Keratinocyte (primary cell): ENCODE measurements at regions not wholly inside any gene's neighbourhood (a gene's known extent, or its start where the extent isn't known, plus 50 kb on each side); places are given as distances from the start of the nearest gene placed in this dataset.

Source experiments
- DNase-seq: peaks from one replicate; pipeline ENCODE4 v3.0.0-alpha.2; 2011; ENCODE audit warnings: low read depth, missing footprints, low spot score
- FAIRE-seq: peaks from 2 replicates; lab custom pipeline; 2011; peaks lifted over from hg19 to GRCh38; lab: Jason Lieb, UNC
- H2AFZ ChIP-seq: 2 replicates; pipeline ENCODE4 v1.6.0; 2012; ENCODE audit warnings: low read length, control low read depth, inconsistent platforms; ENCODE audit not compliant: control insufficient read depth
- H3K27ac ChIP-seq: 2 replicates; pipeline ENCODE4 v1.5.1; 2011; ENCODE audit warnings: low read length; ENCODE audit not compliant: control insufficient read depth, insufficient read depth
- H3K27me3 ChIP-seq: 3 replicates; pipeline ENCODE4 v1.6.0; 2011; ENCODE audit warnings: low read length; ENCODE audit not compliant: control insufficient read depth, insufficient read depth; ENCODE audit errors: extremely low read depth
- H3K36me3 ChIP-seq, 2 experiments: 2 replicates in 1 of 2; 3 replicates in 1 of 2; pipeline ENCODE4 v1.5.1; 2011; ENCODE audit warnings: low read length in 2 of 2, mild to moderate bottlenecking in 1 of 2; ENCODE audit not compliant: control insufficient read depth in 2 of 2, insufficient read depth in 2 of 2; ENCODE audit errors: extremely low read depth in 1 of 2
- H3K4me1 ChIP-seq: 3 replicates; pipeline ENCODE4 v1.5.1; 2011; ENCODE audit warnings: low read length; ENCODE audit not compliant: control insufficient read depth, insufficient read depth; ENCODE audit errors: extremely low read depth
- H3K4me2 ChIP-seq: 3 replicates; pipeline ENCODE4 v1.6.0; 2011; ENCODE audit warnings: low read depth, low read length; ENCODE audit not compliant: control insufficient read depth, insufficient read depth; ENCODE audit errors: extremely low read depth
- H3K4me3 ChIP-seq, 3 experiments: fragments of 200-600 bp in 1 of 3; sonication (generic) in 1 of 3; 2 replicates in 2 of 3; 3 replicates in 1 of 3; pipeline ENCODE4 v1.5.1; 2011 to 2016; ENCODE audit warnings: low read length in 3 of 3, mild to moderate bottlenecking in 3 of 3, control low read depth in 2 of 3, inconsistent platforms in 1 of 3, low read depth in 1 of 3, mixed read lengths in 1 of 3, mixed run types in 1 of 3, moderate library complexity in 1 of 3; ENCODE audit not compliant: control insufficient read depth in 2 of 3, insufficient read depth in 2 of 3; ENCODE audit errors: extremely low read depth in 1 of 3
- H3K79me2 ChIP-seq: 2 replicates; pipeline ENCODE4 v1.6.0; 2012; ENCODE audit warnings: low read length; ENCODE audit not compliant: control insufficient read depth, insufficient read depth
- H3K9ac ChIP-seq: 3 replicates; pipeline ENCODE4 v1.6.0; 2011; ENCODE audit warnings: low read length; ENCODE audit not compliant: control insufficient read depth, insufficient read depth; ENCODE audit errors: extremely low read depth
- H3K9me1 ChIP-seq: 3 replicates; pipeline ENCODE4 v1.6.0; 2011; ENCODE audit warnings: low read length; ENCODE audit not compliant: control insufficient read depth, insufficient read depth; ENCODE audit errors: extremely low read depth
- H3K9me3 ChIP-seq: 2 replicates; pipeline ENCODE4 v1.5.1; 2012; ENCODE audit warnings: low read depth, low read length; ENCODE audit not compliant: control insufficient read depth
- H4K20me1 ChIP-seq: 3 replicates; pipeline ENCODE4 v1.6.0; 2011; ENCODE audit warnings: low read length; ENCODE audit not compliant: control insufficient read depth, insufficient read depth; ENCODE audit errors: extremely low read depth
- CTCF ChIP-seq, 3 experiments: IDR thresholded peaks in 1 of 3; conservative IDR thresholded peaks in 1 of 3; optimal IDR thresholded peaks in 1 of 3; 2 replicates in 2 of 3; 3 replicates in 1 of 3; pipeline versions ENCODE3 to v1.5.1; 2011; ENCODE audit warnings: low read length in 3 of 3, mild to moderate bottlenecking in 3 of 3, moderate library complexity in 2 of 3, control low read depth in 1 of 3, inconsistent platforms in 1 of 3; ENCODE audit not compliant: insufficient read depth in 2 of 3; ENCODE audit errors: extremely low read depth in 1 of 3
- EZH2 ChIP-seq: IDR thresholded peaks from one replicate; pipeline ENCODE4 v1.6.1; 2012; ENCODE audit warnings: inconsistent platforms, mild to moderate bottlenecking, low read length, moderate library complexity
- dilution Hi-C: fragments of 300-500 bp; cut with MboI; formaldehyde crosslinking; loops from one replicate; pipeline ENCODE4 v1.7.0; 2020; ENCODE audit warnings: low sequenced_read_pairs; ENCODE audit not compliant: extremely low pct_ligation_motif_present

GRCh38 chr11:115931548-115932083 lies 427.4 kb upstream of the CADM1 start:
- no peak overlapping the region for H3K27ac ChIP-seq
- no peaks in the 10 kb centered on the region for H3K4me1 ChIP-seq
- no peak for DNase-seq
- H3K79me2 ChIP-seq: no peaks in the 10 kb centered on the region
- no peak overlapping the region for H3K4me3 ChIP-seq
- no peak overlapping the region for H3K9ac ChIP-seq
- no peaks in the 10 kb centered on the region for H3K27me3 ChIP-seq
- dilution Hi-C loops: no loop called here
- H4K20me1 ChIP-seq: no peaks in the 10 kb centered on the region
- FAIRE-seq: no peak
- H2AFZ ChIP-seq: no peak overlapping the region
- H3K9me1 ChIP-seq: no peaks in the 10 kb centered on the region
- no peaks in the 10 kb centered on the region for H3K36me3 ChIP-seq
- no peaks in the 10 kb centered on the region for H3K9me3 ChIP-seq
- no peak overlapping the region for H3K4me2 ChIP-seq
- TF ChIP-seq CTCF (optimal IDR thresholded peaks at IDR 0.05 in 1 of 3, IDR thresholded peaks at IDR 0.05 in 1 of 3, conservative IDR thresholded peaks at IDR 0.05 in 1 of 3; ENCODE audit: extremely low read depth in 1 of 3, insufficient read depth in 2 of 3, low read length in 3 of 3) (no peak), EZH2 (no peak)

- no peak overlapping the region for H3K4me2 ChIP-seq
- no peak overlapping the region for H3K27ac ChIP-seq
- no peaks in the 10 kb centered on the region for H3K27me3 ChIP-seq
- no peaks in the 10 kb centered on the region for H3K9me1 ChIP-seq
- dilution Hi-C loops: no loop called here
- H3K9me3 ChIP-seq: no peaks in the 10 kb centered on the region
- no peaks in the 10 kb centered on the region for H3K79me2 ChIP-seq
- no peak overlapping the region for H3K9ac ChIP-seq
- no peaks in the 10 kb centered on the region for H4K20me1 ChIP-seq
- no peak for TF ChIP-seq CTCF (optimal IDR thresholded peaks at IDR 0.05 in 1 of 3, IDR thresholded peaks at IDR 0.05 in 1 of 3, conservative IDR thresholded peaks at IDR 0.05 in 1 of 3; ENCODE audit: extremely low read depth in 1 of 3, insufficient read depth in 2 of 3, low read length in 3 of 3)
- TF ChIP-seq EZH2: no peak
- no peak overlapping the region for H2AFZ ChIP-seq
- DNase-seq (no peak), FAIRE-seq (no peak)
- no peak overlapping the region for H3K4me3 ChIP-seq
- H3K36me3 ChIP-seq: no peaks in the 10 kb centered on the region
- H3K4me1 ChIP-seq: no peaks in the 10 kb centered on the region
Measured at GRCh38 chr11:115930886-115931547, 426.8 kb upstream of the CADM1 start.
